HepG2 (cell line): ENCODE measurements at regions not wholly inside any gene's neighbourhood (a gene's known extent, or its start where the extent isn't known, plus 50 kb on each side); places are given as distances from the start of the nearest gene placed in this dataset.

ENCODE experiments used
- CREB1 ChIP-seq, 2 experiments: fragments of 450-650 bp in 1 of 2; IDR thresholded peaks; 2 replicates each; pipeline ENCODE4 v1.6.1; 2016 to 2017; ENCODE audit warnings: control low read depth in 1 of 2, mild to moderate bottlenecking in 1 of 2, missing compliant biosample characterization in 1 of 2, missing genetic modification characterization in 1 of 2
- GPN1 ChIP-seq: sonication (generic); formaldehyde crosslinking; IDR thresholded peaks from 2 replicates; pipeline ENCODE4 v1.5.1; 2020; ENCODE audit warnings: missing genetic modification reagents, borderline replicate concordance
- GTF2F1 ChIP-seq: fragments of 150-350 bp; IDR thresholded peaks from 2 replicates; pipeline ENCODE4 v1.6.1; 2014; ENCODE audit warnings: low read length
- HOXA3 ChIP-seq: sonication (generic); formaldehyde crosslinking; IDR thresholded peaks from 2 replicates; pipeline ENCODE4 v1.5.0; 2020; ENCODE audit warnings: missing genetic modification reagents
- MTF2 ChIP-seq: sonication (generic); formaldehyde crosslinking; IDR thresholded peaks from 2 replicates; pipeline ENCODE4 v1.5.0; 2020; ENCODE audit warnings: missing genetic modification reagents, borderline replicate concordance
- ONECUT2 ChIP-seq: sonication (generic); formaldehyde crosslinking; IDR thresholded peaks from 2 replicates; pipeline ENCODE4 v1.4.0; 2020; ENCODE audit warnings: missing genetic modification reagents
- RCOR2 ChIP-seq: IDR thresholded peaks from 2 replicates; pipeline ENCODE4 v1.6.1; 2016; ENCODE audit warnings: missing biosample characterization, missing genetic modification reagents
- RFXAP ChIP-seq: sonication (generic); formaldehyde crosslinking; IDR thresholded peaks from 2 replicates; pipeline ENCODE4 v1.4.0; 2020; ENCODE audit warnings: missing genetic modification reagents, borderline replicate concordance
- SETDB1 ChIP-seq: sonication (generic); formaldehyde crosslinking; IDR thresholded peaks from 2 replicates; pipeline ENCODE4 v1.5.1; 2020; ENCODE audit warnings: missing genetic modification reagents, mild to moderate bottlenecking, borderline replicate concordance
- SP1 ChIP-seq, 2 experiments: fragments of 450-650 bp in 1 of 2; sonication (generic) in 1 of 2; formaldehyde crosslinking in 1 of 2; IDR thresholded peaks; 2 replicates each; pipeline versions ENCODE4 v1.4.0 to v1.6.1; 2016 to 2020; ENCODE audit warnings: missing genetic modification reagents in 1 of 2
- TGIF2 ChIP-seq: IDR thresholded peaks from 2 replicates; pipeline ENCODE4 v1.6.1; 2016; ENCODE audit warnings: control low read depth, missing compliant biosample characterization
- XBP1 ChIP-seq: sonication (generic); formaldehyde crosslinking; IDR thresholded peaks from 2 replicates; pipeline ENCODE4 v1.5.0; 2020; ENCODE audit warnings: missing genetic modification reagents
- ZHX2 ChIP-seq, 2 experiments: sonication (generic) in 1 of 2; formaldehyde crosslinking in 1 of 2; IDR thresholded peaks; 2 replicates each; pipeline versions ENCODE4 v1.6.1 to v1.9.0; 2014 to 2022; ENCODE audit warnings: antibody characterized with exemption in 1 of 2, borderline replicate concordance in 1 of 2, inconsistent platforms in 1 of 2, low read depth in 1 of 2, missing genetic modification reagents in 1 of 2
- ZNF20 ChIP-seq: sonication (generic); formaldehyde crosslinking; IDR thresholded peaks from 2 replicates; pipeline ENCODE4 v1.4.0; 2020; ENCODE audit warnings: mild to moderate bottlenecking, moderate library complexity, missing genetic modification reagents
- ZNF205 ChIP-seq: IDR thresholded peaks from 2 replicates; pipeline ENCODE4 v1.6.1; 2018; ENCODE audit warnings: missing biosample characterization, missing genetic modification reagents
- ZNF280D ChIP-seq: sonication (generic); formaldehyde crosslinking; IDR thresholded peaks from 2 replicates; pipeline ENCODE4 v1.5.1; 2020; ENCODE audit warnings: mild to moderate bottlenecking, missing genetic modification reagents
- ZNF337 ChIP-seq: sonication (generic); formaldehyde crosslinking; IDR thresholded peaks from 2 replicates; pipeline ENCODE4 v1.5.1; 2020; ENCODE audit warnings: missing genetic modification reagents, low read depth, mild to moderate bottlenecking, borderline replicate concordance
- ZNF367 ChIP-seq: sonication (generic); formaldehyde crosslinking; IDR thresholded peaks from 2 replicates; pipeline ENCODE4 v1.4.0; 2020; ENCODE audit warnings: missing genetic modification reagents, borderline replicate concordance
- ZNF44 ChIP-seq: sonication (generic); formaldehyde crosslinking; IDR thresholded peaks from 2 replicates; pipeline ENCODE4 v1.5.1; 2020; ENCODE audit warnings: mild to moderate bottlenecking, missing genetic modification reagents
- ZNF660 ChIP-seq: sonication (generic); formaldehyde crosslinking; IDR thresholded peaks from 2 replicates; pipeline ENCODE4 v1.5.1; 2020; ENCODE audit warnings: mild to moderate bottlenecking, low read depth, missing genetic modification reagents, borderline replicate concordance
- ZNF678 ChIP-seq: sonication (generic); formaldehyde crosslinking; IDR thresholded peaks from 2 replicates; pipeline ENCODE4 v1.4.0; 2020; ENCODE audit warnings: mild to moderate bottlenecking, missing genetic modification reagents
- ZNF792 ChIP-seq: IDR thresholded peaks from 2 replicates; pipeline ENCODE4 v1.6.1; 2016

GRCh38 chr6:108763931-108764579 is 84.2 kb upstream of the ARMC2 start (continued):
- TF ChIP-seq GPN1 (CRISPR knock-in tag) (no peak), ZNF20 (CRISPR knock-in tag) (no peak), ONECUT2 (no peak), RCOR2 (peak; percentile 92; the same call in 1 of the 2 replicates), ZNF337 (no peak; the same call in 1 of the 2 replicates), MTF2 (CRISPR knock-in tag) (no peak), HOXA3 (CRISPR knock-in tag) (peak; percentile 73), CREB1 (IDR thresholded peaks at IDR 0.05) (no peak), CREB1 (CRISPR knock-in tag; IDR thresholded peaks at IDR 0.05) (peak; percentile 70; the same call in 1 of the 2 replicates), XBP1 (CRISPR knock-in tag) (no peak), ZNF678 (no peak), ZHX2 (IDR thresholded peaks at IDR 0.05; ENCODE audit: low read depth) (no peak), ZHX2 (CRISPR knock-in tag; IDR thresholded peaks at IDR 0.05; ENCODE audit: borderline replicate concordance) (no peak), ZNF280D (CRISPR knock-in tag) (peak; percentile 65; the same call in 1 of the 2 replicates), GTF2F1 (no peak), SP1 (IDR thresholded peaks at IDR 0.05) (no peak), SP1 (CRISPR knock-in tag; IDR thresholded peaks at IDR 0.05) (no peak), ZNF205 (no peak), RFXAP (CRISPR knock-in tag) (no peak), TGIF2 (0 out of 2 replicates have a peak, but pooled peaks have one; percentile 43), ZNF792 (CRISPR knock-in tag) (peak; percentile 23; the same call in 1 of the 2 replicates), ZNF44 (CRISPR knock-in tag) (no peak), ZNF660 (CRISPR knock-in tag) (no peak), ZNF367 (CRISPR knock-in tag) (no peak), SETDB1 (CRISPR knock-in tag) (no peak)
